GM23338 (cell line): ENCODE measurements at regions not wholly inside any gene's neighbourhood (a gene's known extent, or its start where the extent isn't known, plus 50 kb on each side); places are given as distances from the start of the nearest gene placed in this dataset.

Source experiments
- ATAC-seq: fragments of 200-7000 bp; cut with Tn5 transposase; 3 replicates; pipeline ENCODE4 v1.9.1; 2020
- DNase-seq: peaks from one replicate; pipeline ENCODE4 v3.0.0-alpha.2; 2015; ENCODE audit warnings: low spot score
- H2AFZ ChIP-seq: fragments of 200-600 bp; sonication (generic); 2 replicates; pipeline ENCODE4 v1.8.0; 2016; ENCODE audit warnings: antibody characterized with exemption, mild to moderate bottlenecking, moderate library complexity
- H3F3A ChIP-seq: fragments of 200-600 bp; sonication (generic); replicated peaks from 2 replicates; pipeline ENCODE4 v1.8.0; 2017; ENCODE audit warnings: antibody characterized with exemption, mixed run types, low read depth
- H3K27ac ChIP-seq: fragments of 200-600 bp; sonication (generic); 2 replicates; pipeline ENCODE4 v1.6.1; 2016; ENCODE audit warnings: low read depth
- H3K27me3 ChIP-seq: fragments of 200-600 bp; sonication (generic); 2 replicates; pipeline ENCODE4 v1.8.0; 2016; ENCODE audit warnings: mild to moderate bottlenecking, mixed run types, moderate library complexity; ENCODE audit not compliant: insufficient read depth
- H3K36me3 ChIP-seq: fragments of 200-600 bp; sonication (generic); 2 replicates; pipeline ENCODE4 v1.8.0; 2016; ENCODE audit warnings: mild to moderate bottlenecking; ENCODE audit not compliant: insufficient read depth
- H3K4me1 ChIP-seq: fragments of 200-600 bp; sonication (generic); 2 replicates; pipeline ENCODE4 v1.8.0; 2016; ENCODE audit warnings: mild to moderate bottlenecking, moderate library complexity; ENCODE audit not compliant: insufficient read depth
- H3K4me2 ChIP-seq: fragments of 200-600 bp; sonication (generic); 2 replicates; pipeline ENCODE4 v1.7.1; 2017; ENCODE audit warnings: mixed run types
- H3K4me3 ChIP-seq: fragments of 200-600 bp; sonication (generic); 2 replicates; pipeline ENCODE4 v1.6.1; 2016; ENCODE audit warnings: mixed run types
- H3K79me2 ChIP-seq: fragments of 200-600 bp; sonication (generic); replicated peaks from 2 replicates; pipeline ENCODE4 v1.8.0; 2017; ENCODE audit warnings: mild to moderate bottlenecking; ENCODE audit not compliant: insufficient read depth
- H3K9me2 ChIP-seq: fragments of 200-600 bp; sonication (generic); 2 replicates; pipeline ENCODE4 v1.8.0; 2017; ENCODE audit not compliant: insufficient read depth
- H4K20me1 ChIP-seq: fragments of 200-600 bp; sonication (generic); replicated peaks from 2 replicates; pipeline ENCODE4 v1.8.0; 2017; ENCODE audit warnings: mild to moderate bottlenecking; ENCODE audit not compliant: insufficient read depth
- H3K27ac Mint-ChIP-seq: 2 replicates; pipeline ENCODE4 v1.8.0; 2020; ENCODE audit warnings: inconsistent platforms, mild to moderate bottlenecking, moderate library complexity, mixed read lengths
- H3K27me3 Mint-ChIP-seq: 3 replicates; pipeline ENCODE4 v1.8.0; 2022; ENCODE audit warnings: low read depth, mild to moderate bottlenecking, moderate library complexity, mixed read lengths, inconsistent platforms; ENCODE audit not compliant: insufficient read depth, poor library complexity
- H3K36me3 Mint-ChIP-seq: 3 replicates; pipeline ENCODE4 v1.8.0; 2021; ENCODE audit warnings: low read depth, mild to moderate bottlenecking, inconsistent platforms, moderate library complexity, mixed read lengths
- H3K4me1 Mint-ChIP-seq: 3 replicates; pipeline ENCODE4 v1.8.0; 2020; ENCODE audit warnings: mild to moderate bottlenecking, inconsistent platforms, mixed read lengths
- H3K4me3 Mint-ChIP-seq: 3 replicates; pipeline ENCODE4 v1.8.0; 2021; ENCODE audit warnings: moderate library complexity, mild to moderate bottlenecking, inconsistent platforms, mixed read lengths
- H3K9me3 Mint-ChIP-seq: 3 replicates; pipeline ENCODE4 v1.8.0; 2020; ENCODE audit warnings: moderate library complexity, mild to moderate bottlenecking, inconsistent platforms, mixed read lengths
- CREB1 ChIP-seq: fragments of 250-450 bp; sonication (Bioruptor Pico); IDR thresholded peaks from 2 replicates; pipeline ENCODE4 v1.5.0; 2020; ENCODE audit warnings: low read depth, mild to moderate bottlenecking, moderate library complexity
- EZH2 ChIP-seq: fragments of 200-600 bp; sonication (generic); IDR thresholded peaks from one replicate; pipeline ENCODE4 v1.8.0; 2017; ENCODE audit warnings: antibody characterized with exemption, mild to moderate bottlenecking, low read depth; ENCODE audit not compliant: unreplicated experiment
- EZH2phosphoT487 ChIP-seq: fragments of 200-600 bp; sonication (generic); IDR thresholded peaks from one replicate; pipeline ENCODE4 v1.8.1; 2018; ENCODE audit warnings: antibody characterized with exemption; ENCODE audit not compliant: unreplicated experiment
- POLR2AphosphoS5 ChIP-seq: IDR thresholded peaks from 2 replicates; pipeline ENCODE4 v1.6.1; 2016; ENCODE audit warnings: antibody characterized with exemption, low read depth
- ZNF114 ChIP-seq: fragments of 250-450 bp; sonication (Bioruptor Pico); IDR thresholded peaks from 2 replicates; pipeline ENCODE4 v1.5.0; 2020; ENCODE audit warnings: mild to moderate bottlenecking, moderate library complexity
- TF ChIP-seq, protein P1 (sequence below): IDR thresholded peaks from one replicate; pipeline ENCODE4 v1.6.1; 2018; ENCODE audit warnings: antibody characterized with exemption; ENCODE audit not compliant: unreplicated experiment
- TF ChIP-seq, protein P2 (sequence below): IDR thresholded peaks from 2 replicates; pipeline ENCODE4 v1.6.1; 2016; ENCODE audit warnings: antibody characterized with exemption

DNA sequence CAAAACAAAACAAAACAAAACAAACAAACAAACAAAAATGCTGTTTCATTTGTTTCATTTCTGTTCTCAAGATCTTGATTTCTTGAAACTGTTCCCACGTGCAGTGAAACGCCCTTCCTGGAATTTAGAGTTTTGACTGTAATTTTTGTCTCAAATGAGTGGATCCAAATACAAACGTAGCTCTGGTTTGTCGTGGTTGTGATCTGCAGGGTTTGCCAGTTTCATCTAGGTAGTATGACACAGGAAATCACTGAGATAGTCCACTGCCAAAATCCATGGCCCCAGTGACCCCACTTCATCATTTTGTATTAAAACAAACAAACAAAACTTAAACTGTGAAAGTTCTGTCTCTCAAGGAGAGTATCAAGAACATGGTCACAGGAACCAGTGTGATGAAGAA is 838.6 kb downstream of the BCL11B start:
- Histone ChIP-seq H3K4me2 (no peak overlapping the region), H2AFZ (no peak overlapping the region), H3K4me3 (no peak overlapping the region), H4K20me1 (no peaks in the 10 kb centered on the region), H3K36me3 (no peaks in the 10 kb centered on the region), H3F3A (no peaks in the 10 kb centered on the region), H3K79me2 (no peaks in the 10 kb centered on the region), H3K27ac (no peak overlapping the region), H3K4me1 (no peaks in the 10 kb centered on the region), H3K9me2 (peaks cover 11% of the 10 kb centered on the region; the same call in 1 of the 2 replicates), H3K27me3 (no peaks in the 10 kb centered on the region)
- H3K4me3 Mint-ChIP-seq = no peak overlapping the region
- TF ChIP-seq ZNF114 (CRISPR knock-in tag) = no peak
- TF ChIP-seq, protein P1, sequence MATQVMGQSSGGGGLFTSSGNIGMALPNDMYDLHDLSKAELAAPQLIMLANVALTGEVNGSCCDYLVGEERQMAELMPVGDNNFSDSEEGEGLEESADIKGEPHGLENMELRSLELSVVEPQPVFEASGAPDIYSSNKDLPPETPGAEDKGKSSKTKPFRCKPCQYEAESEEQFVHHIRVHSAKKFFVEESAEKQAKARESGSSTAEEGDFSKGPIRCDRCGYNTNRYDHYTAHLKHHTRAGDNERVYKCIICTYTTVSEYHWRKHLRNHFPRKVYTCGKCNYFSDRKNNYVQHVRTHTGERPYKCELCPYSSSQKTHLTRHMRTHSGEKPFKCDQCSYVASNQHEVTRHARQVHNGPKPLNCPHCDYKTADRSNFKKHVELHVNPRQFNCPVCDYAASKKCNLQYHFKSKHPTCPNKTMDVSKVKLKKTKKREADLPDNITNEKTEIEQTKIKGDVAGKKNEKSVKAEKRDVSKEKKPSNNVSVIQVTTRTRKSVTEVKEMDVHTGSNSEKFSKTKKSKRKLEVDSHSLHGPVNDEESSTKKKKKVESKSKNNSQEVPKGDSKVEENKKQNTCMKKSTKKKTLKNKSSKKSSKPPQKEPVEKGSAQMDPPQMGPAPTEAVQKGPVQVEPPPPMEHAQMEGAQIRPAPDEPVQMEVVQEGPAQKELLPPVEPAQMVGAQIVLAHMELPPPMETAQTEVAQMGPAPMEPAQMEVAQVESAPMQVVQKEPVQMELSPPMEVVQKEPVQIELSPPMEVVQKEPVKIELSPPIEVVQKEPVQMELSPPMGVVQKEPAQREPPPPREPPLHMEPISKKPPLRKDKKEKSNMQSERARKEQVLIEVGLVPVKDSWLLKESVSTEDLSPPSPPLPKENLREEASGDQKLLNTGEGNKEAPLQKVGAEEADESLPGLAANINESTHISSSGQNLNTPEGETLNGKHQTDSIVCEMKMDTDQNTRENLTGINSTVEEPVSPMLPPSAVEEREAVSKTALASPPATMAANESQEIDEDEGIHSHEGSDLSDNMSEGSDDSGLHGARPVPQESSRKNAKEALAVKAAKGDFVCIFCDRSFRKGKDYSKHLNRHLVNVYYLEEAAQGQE = no peak
- no peak for TF ChIP-seq CREB1 (CRISPR knock-in tag)
- no peak for TF ChIP-seq POLR2AphosphoS5
- TF ChIP-seq EZH2phosphoT487 = no peak
- TF ChIP-seq EZH2 = no peak
- no peak overlapping the region for H3K27ac Mint-ChIP-seq
- peaks cover 2% of the 10 kb centered on the region for H3K27me3 Mint-ChIP-seq
- H3K9me3 Mint-ChIP-seq = peaks cover 16% of the 10 kb centered on the region; the same call in 2 of the 3 replicates
- H3K4me1 Mint-ChIP-seq = no peaks in the 10 kb centered on the region
- H3K36me3 Mint-ChIP-seq = peaks cover 7% of the 10 kb centered on the region; the same call in 1 of the 3 replicates
- DNase-seq = no peak
- no peak for ATAC-seq

GRCh38 chr14:98437113-98437512 is 834.9 kb downstream of the BCL11B start:
- no peak overlapping the region for H3K4me2 ChIP-seq
- H3K36me3 Mint-ChIP-seq = peaks cover 11% of the 10 kb centered on the region; the same call in 1 of the 3 replicates
- no peak overlapping the region for H3K4me3 Mint-ChIP-seq
- peaks cover 23% of the 10 kb centered on the region for H3K9me3 Mint-ChIP-seq
- H3K4me1 ChIP-seq = no peaks in the 10 kb centered on the region
- H3K36me3 ChIP-seq = no peaks in the 10 kb centered on the region
- no peak overlapping the region for H3K4me3 ChIP-seq
- H3K27me3 Mint-ChIP-seq = no peaks in the 10 kb centered on the region
- no peaks in the 10 kb centered on the region for H3K4me1 Mint-ChIP-seq
- no peaks in the 10 kb centered on the region for H4K20me1 ChIP-seq
- no peaks in the 10 kb centered on the region for H3F3A ChIP-seq
- DNase-seq (no peak), ATAC-seq (no peak)
- no peaks in the 10 kb centered on the region for H3K27me3 ChIP-seq
- H3K79me2 ChIP-seq = no peaks in the 10 kb centered on the region
- H2AFZ ChIP-seq = no peak overlapping the region
- peaks cover 19% of the 10 kb centered on the region for H3K9me2 ChIP-seq
- H3K27ac Mint-ChIP-seq = no peak overlapping the region
- H3K27ac ChIP-seq = no peak overlapping the region
- TF ChIP-seq POLR2AphosphoS5 = no peak
- TF ChIP-seq, protein P1 = no peak
- TF ChIP-seq EZH2 = no peak
- TF ChIP-seq, protein P2, sequence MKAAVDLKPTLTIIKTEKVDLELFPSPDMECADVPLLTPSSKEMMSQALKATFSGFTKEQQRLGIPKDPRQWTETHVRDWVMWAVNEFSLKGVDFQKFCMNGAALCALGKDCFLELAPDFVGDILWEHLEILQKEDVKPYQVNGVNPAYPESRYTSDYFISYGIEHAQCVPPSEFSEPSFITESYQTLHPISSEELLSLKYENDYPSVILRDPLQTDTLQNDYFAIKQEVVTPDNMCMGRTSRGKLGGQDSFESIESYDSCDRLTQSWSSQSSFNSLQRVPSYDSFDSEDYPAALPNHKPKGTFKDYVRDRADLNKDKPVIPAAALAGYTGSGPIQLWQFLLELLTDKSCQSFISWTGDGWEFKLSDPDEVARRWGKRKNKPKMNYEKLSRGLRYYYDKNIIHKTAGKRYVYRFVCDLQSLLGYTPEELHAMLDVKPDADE = no peak
